ENCODE measurements at regions not wholly inside any gene's neighbourhood (a gene's known extent, or its start where the extent isn't known, plus 50 kb on each side); places are given as distances from the start of the nearest gene placed in this dataset.
"Not testable (repeated sequence)": the region's sequence is repeated elsewhere in the genome, so short reads cannot be mapped to it uniquely, and the experiment has no call there.

GRCh38 chr13:71300602-71301001 lies 566.4 kb downstream of the DACH1 start:
- DNase-seq: no peak

DNA sequence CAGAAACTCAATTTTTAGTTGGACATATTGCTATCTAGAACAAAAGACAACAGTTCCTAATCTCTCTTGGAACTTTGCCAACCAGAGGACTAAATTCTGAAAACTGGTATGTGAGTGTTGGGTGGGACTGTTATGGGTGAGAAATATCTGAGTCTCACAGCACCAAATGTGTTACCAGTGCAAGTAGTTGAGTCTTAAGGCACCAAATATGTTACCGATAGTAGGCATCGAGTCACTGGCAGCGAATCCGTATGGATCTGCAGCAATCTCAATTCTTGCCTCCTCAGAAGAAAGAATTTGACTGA lies 575.2 kb downstream of the DACH1 start:
- no peak for DNase-seq

GRCh38 chr13:71290963-71291841 lies 575.8 kb downstream of the DACH1 start:
- DNase-seq: peak in 1 of 2 experiments; percentile 27

GRCh38 chr13:71289980-71290379 lies 577.0 kb downstream of the DACH1 start:
- not testable (repeated sequence) for DNase-seq

- no peak for DNase-seq
Measured at GRCh38 chr13:71285700-71286099, 581.3 kb downstream of the DACH1 start.

DNA sequence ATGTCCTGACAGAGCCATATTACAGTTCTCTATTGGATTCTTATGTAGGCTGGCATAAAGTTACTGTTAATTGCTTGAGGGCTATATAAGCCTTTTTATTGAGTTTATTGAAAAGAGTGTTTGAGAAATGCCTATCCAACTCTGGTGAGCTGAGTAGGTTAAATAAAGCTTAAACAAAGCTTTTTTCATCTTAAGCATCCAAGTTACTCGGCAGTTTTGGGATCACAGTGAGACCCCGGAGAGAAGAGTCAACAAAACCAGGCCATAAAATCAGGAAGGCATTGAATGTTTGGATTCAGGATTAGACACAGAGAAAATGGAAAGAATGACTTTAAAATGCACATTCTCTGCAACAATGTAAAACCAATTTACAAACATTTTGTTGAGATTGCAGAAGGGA lies 588.5 kb downstream of the DACH1 start:
- DNase-seq: no peak

DNA sequence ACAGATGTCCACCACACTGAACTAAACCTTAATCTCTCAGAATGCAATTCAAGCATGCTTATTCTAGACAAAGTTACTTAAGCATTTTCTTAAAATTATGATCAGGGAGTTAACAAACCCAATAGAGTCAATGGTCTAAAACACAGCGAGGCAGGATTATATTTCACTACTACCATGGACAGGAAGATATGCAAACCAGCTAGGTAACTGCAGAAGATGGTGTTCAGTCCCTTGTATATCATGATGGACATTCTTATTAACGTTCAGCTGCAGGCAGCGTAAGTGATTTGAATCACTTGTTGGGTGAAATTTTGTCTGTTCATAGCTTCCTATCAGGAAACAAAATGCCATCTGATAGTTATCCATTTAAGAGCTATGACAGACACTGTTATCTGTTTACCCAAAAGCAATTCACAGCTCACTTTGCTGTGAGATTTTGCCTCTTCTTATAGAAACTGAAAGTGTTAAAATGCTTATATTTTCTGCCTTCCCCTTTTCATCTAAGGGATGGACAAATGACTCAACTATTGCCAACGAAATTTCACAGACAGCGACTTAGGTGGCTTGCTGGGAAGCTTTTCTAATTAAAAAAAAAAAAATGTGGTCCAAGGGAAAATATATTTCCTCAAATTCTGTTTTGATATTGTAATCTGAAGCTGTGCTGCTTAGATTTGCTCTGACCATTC lies 591.9 kb downstream of the DACH1 start:
- DNase-seq: no peak

DNA sequence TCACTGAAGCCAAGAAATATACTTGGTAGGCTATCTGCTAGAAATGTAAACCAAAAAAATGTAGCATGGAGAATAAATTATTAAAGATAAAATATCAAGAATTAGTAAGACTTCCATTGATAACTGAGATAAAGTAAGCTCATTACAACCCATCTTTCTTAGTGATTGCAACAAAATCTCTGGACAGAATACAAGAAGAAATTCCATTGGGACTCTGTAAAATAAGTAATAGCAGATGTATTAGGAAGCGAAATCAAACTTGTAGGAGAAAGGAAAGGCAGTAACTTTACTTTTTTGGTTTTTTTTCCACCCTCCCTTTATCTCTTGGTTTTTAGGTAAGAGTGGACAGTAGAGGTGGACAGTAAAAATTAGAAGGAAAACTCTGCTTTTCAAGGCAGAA lies 605.7 kb downstream of the DACH1 start:
- DNase-seq: no peak

DNA sequence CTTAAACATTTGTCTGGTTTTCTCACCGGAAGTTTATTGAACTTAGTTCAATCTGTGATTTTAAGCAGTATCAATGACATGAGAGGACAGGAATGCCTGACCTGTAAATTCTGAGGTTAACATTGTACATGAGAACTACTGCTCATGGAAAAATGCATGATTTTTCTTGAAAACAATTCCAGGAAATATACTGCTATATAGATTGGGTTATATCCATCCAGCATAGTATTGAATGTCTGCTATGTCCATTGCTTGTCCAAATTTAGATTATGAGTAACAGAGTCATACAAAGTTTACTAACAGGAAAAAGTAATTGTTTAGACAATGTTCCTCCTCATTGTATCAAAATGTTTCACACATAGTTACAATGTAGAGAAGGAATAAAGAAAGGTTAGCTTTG lies 606.8 kb downstream of the DACH1 start:
- DNase-seq: no peak

DNA sequence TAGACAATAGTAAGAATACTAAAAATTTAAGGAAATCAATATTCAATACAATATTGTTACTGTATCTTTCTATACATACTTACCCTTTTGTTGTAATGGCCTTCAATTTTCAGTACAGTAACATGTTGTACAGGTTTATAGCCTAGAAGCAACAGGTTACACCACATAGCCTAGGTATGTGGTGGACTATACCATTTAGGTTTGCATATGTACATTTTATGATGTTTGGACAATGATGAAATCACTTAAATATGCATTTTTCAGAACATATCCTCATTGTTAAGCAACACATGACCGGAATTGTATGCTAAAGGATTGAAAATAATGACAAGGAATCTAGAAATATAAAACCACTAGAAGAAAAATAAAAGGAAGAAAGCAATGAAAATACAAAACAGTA lies 611.4 kb downstream of the DACH1 start:
- DNase-seq: no peak

GRCh38 chr13:71254384-71254783 lies 612.6 kb downstream of the DACH1 start:
- DNase-seq: no peak

GRCh38 chr13:71252184-71252704 lies 614.8 kb downstream of the DACH1 start:
- no peak for DNase-seq

- DNase-seq: no peak
Measured at GRCh38 chr13:71251292-71251951, 615.6 kb downstream of the DACH1 start.

DNA sequence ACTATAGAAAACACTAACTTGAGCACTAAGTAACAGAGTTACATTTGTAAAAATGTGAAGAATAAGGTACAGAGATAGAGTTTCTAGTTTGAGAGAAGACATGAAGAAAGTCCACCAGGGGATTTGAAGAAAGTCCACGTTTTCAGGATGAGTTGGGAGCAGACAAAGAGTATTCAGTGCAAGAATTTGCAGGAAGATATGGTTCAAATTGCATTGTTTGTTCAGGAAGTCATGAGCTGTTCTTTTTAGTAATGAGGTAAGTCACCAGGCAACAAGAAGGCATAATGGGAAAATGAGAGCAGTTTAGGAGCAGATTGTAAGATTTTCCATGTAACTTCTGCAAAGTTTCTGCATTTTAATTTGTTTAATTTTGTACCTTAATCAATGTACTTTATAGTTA lies 618.0 kb downstream of the DACH1 start:
- no peak for DNase-seq

DNA sequence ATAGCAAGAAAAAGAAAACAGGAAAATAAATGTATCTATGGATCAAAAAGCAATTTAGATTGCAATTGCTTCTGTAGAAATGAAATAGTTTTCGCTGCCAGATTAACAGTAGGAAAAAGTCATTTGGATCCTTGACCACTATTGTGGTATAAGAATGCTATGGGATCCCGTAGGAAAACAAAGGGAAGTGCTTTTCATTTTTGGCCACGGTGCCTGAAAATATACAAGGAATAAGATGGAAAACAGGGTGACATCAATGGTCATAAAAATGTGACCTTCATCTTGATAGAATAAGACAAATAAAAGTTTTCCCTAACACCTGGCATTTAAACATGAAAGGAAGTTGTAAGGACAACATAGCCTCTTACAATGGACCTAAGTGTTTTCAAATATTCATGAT lies 622.8 kb downstream of the DACH1 start:
- DNase-seq: no peak

GRCh38 chr13:71242201-71242600 lies 624.8 kb downstream of the DACH1 start:
- no peak for DNase-seq

DNA sequence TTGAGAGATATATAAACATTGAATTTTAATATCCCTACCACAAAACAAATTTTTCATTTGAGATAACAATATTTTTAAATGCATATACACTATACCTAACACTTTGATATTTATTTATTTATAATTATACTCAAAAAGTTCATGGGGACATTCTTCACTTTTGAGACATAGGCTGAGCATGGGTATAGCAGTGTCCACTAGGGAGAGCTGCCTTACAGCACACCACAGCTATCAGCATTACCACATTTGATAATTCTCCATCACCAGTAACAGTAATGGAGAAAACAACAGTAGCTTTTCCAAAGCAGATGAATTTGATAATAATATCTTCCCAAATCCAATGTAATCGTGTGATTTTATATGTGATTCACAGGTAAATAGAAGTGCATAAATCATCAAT lies 626.1 kb downstream of the DACH1 start:
- no peak for DNase-seq

- DNase-seq: no peak
Measured at GRCh38 chr13:71237332-71237731, 629.7 kb downstream of the DACH1 start.

GRCh38 chr13:71219698-71220415 lies 647.1 kb downstream of the DACH1 start:
- no peak for DNase-seq

DNA sequence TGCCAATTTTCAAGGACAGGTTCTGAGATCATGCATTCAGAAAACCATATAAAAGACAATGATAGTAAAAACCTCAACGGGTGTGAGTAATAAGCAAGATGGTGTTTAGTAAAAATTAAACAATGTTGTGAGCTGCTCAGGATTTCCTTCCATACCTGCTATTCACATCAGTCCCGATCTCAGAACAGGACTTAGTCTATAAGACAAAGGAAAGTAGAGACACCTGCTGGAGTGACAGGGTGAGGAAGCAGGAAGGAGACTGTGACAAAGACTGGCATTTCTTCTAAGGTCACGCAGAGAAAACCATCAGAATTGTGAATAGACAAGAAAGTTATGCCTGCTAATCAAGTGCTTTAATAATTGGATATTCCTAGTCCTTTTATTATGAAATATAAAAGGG lies 648.0 kb downstream of the DACH1 start:
- no peak for DNase-seq

- DNase-seq: no peak
Measured at GRCh38 chr13:71217827-71218226, 649.2 kb downstream of the DACH1 start.

GRCh38 chr13:71214821-71215220 lies 652.2 kb downstream of the DACH1 start:
- DNase-seq: no peak

GRCh38 chr13:71214357-71214756 lies 652.6 kb downstream of the DACH1 start:
- no peak for DNase-seq

Measured in NCI-H187 (cell line).